ENCODE measurements at regions not wholly inside any gene's neighbourhood (a gene's known extent, or its start where the extent isn't known, plus 50 kb on each side); places are given as distances from the start of the nearest gene placed in this dataset.

DNA sequence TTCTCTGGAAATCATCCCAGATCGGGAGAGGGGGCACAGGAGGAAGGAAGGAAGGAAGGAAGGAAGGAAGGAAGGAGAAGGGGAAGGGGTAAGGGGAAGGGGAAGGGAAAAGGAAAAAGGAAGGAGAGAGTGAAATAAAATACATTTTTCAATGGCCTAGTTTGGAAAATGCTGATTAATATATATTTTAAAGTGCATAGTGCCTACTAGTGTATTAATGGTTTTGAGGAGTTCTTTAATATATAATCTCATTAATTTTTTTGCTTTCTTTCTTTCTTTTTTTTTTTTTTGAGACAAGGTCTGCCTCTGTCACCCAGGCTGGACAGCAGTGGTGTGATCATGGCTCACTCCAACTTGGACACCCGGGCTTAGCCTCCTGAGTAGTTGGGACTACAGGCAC is 107.8 kb upstream of the FOLH1 start:
- TF ChIP-seq, protein P1, sequence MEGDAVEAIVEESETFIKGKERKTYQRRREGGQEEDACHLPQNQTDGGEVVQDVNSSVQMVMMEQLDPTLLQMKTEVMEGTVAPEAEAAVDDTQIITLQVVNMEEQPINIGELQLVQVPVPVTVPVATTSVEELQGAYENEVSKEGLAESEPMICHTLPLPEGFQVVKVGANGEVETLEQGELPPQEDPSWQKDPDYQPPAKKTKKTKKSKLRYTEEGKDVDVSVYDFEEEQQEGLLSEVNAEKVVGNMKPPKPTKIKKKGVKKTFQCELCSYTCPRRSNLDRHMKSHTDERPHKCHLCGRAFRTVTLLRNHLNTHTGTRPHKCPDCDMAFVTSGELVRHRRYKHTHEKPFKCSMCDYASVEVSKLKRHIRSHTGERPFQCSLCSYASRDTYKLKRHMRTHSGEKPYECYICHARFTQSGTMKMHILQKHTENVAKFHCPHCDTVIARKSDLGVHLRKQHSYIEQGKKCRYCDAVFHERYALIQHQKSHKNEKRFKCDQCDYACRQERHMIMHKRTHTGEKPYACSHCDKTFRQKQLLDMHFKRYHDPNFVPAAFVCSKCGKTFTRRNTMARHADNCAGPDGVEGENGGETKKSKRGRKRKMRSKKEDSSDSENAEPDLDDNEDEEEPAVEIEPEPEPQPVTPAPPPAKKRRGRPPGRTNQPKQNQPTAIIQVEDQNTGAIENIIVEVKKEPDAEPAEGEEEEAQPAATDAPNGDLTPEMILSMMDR (CRISPR knock-in tag; IDR thresholded peaks at IDR 0.05), result no peak
- TF ChIP-seq, protein P2, sequence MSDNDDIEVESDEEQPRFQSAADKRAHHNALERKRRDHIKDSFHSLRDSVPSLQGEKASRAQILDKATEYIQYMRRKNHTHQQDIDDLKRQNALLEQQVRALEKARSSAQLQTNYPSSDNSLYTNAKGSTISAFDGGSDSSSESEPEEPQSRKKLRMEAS (IDR thresholded peaks at IDR 0.05), result no peak
- TF ChIP-seq NR3C1 (CRISPR knock-in tag; IDR thresholded peaks at IDR 0.05), result no peak
- TF ChIP-seq, protein P3, sequence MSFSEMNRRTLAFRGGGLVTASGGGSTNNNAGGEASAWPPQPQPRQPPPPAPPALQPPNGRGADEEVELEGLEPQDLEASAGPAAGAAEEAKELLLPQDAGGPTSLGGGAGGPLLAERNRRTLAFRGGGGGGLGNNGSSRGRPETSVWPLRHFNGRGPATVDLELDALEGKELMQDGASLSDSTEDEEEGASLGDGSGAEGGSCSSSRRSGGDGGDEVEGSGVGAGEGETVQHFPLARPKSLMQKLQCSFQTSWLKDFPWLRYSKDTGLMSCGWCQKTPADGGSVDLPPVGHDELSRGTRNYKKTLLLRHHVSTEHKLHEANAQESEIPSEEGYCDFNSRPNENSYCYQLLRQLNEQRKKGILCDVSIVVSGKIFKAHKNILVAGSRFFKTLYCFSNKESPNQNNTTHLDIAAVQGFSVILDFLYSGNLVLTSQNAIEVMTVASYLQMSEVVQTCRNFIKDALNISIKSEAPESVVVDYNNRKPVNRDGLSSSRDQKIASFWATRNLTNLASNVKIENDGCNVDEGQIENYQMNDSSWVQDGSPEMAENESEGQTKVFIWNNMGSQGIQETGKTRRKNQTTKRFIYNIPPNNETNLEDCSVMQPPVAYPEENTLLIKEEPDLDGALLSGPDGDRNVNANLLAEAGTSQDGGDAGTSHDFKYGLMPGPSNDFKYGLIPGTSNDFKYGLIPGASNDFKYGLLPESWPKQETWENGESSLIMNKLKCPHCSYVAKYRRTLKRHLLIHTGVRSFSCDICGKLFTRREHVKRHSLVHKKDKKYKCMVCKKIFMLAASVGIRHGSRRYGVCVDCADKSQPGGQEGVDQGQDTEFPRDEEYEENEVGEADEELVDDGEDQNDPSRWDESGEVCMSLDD (CRISPR knock-in tag; IDR thresholded peaks at IDR 0.05; ENCODE audit: borderline replicate concordance), result no peak
- no peak for TF ChIP-seq MAFF (IDR thresholded peaks at IDR 0.05; ENCODE audit: low read depth, low read length)
- TF ChIP-seq AKAP8 (CRISPR knock-in tag; IDR thresholded peaks at IDR 0.05), result no peak
- no peak for TF ChIP-seq HMG20A (CRISPR knock-in tag; IDR thresholded peaks at IDR 0.05; ENCODE audit: borderline replicate concordance)
- no peak for TF ChIP-seq TCF12 (IDR thresholded peaks at IDR 0.05)
- TF ChIP-seq TCF12 (CRISPR knock-in tag; IDR thresholded peaks at IDR 0.05), result no peak
- TF ChIP-seq, protein P4, sequence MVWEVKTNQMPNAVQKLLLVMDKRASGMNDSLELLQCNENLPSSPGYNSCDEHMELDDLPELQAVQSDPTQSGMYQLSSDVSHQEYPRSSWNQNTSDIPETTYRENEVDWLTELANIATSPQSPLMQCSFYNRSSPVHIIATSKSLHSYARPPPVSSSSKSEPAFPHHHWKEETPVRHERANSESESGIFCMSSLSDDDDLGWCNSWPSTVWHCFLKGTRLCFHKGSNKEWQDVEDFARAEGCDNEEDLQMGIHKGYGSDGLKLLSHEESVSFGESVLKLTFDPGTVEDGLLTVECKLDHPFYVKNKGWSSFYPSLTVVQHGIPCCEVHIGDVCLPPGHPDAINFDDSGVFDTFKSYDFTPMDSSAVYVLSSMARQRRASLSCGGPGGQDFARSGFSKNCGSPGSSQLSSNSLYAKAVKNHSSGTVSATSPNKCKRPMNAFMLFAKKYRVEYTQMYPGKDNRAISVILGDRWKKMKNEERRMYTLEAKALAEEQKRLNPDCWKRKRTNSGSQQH (CRISPR knock-in tag; IDR thresholded peaks at IDR 0.05; ENCODE audit: low read depth), result no peak
- TF ChIP-seq ZNF766 (CRISPR knock-in tag; IDR thresholded peaks at IDR 0.05; ENCODE audit: borderline replicate concordance), result no peak
- no peak for TF ChIP-seq ZNF776 (CRISPR knock-in tag; IDR thresholded peaks at IDR 0.05)
- TF ChIP-seq ZSCAN29 (CRISPR knock-in tag; conservative IDR thresholded peaks at IDR 0.05), result no peak
- TF ChIP-seq JUNB (CRISPR knock-in tag; IDR thresholded peaks at IDR 0.05; ENCODE audit: borderline replicate concordance), result no peak
- TF ChIP-seq ZNF768 (CRISPR knock-in tag; IDR thresholded peaks at IDR 0.05), result no peak

All from HepG2 (cell line).